ENCODE measurements at regions not wholly inside any gene's neighbourhood (a gene's known extent, or its start where the extent isn't known, plus 50 kb on each side); places are given as distances from the start of the nearest gene placed in this dataset.

DNA sequence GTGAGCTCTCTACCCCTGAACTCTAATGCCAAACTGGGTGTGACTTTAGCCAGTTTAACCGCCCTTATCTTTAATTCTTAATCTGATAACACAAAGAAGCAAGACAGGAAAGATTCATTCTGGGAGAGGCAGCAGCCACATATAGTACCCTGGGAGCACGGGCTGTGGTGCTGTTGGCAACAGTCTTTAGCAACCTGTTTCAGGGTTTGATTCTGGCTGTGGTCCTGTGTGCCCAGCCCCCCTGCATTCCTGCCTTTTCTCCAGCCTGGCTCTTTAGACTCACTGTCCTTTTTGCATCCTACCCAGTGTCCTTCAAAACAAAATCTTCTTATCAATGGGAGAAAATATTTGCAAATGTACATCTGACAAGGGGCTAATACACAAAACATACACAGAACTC is 275.2 kb downstream of the GXYLT1 start:
- no peak for DNase-seq

- DNase-seq = no peak
These were observed 277.7 kb downstream of the GXYLT1 start for GRCh38 chr12:41866878-41867430.

DNA sequence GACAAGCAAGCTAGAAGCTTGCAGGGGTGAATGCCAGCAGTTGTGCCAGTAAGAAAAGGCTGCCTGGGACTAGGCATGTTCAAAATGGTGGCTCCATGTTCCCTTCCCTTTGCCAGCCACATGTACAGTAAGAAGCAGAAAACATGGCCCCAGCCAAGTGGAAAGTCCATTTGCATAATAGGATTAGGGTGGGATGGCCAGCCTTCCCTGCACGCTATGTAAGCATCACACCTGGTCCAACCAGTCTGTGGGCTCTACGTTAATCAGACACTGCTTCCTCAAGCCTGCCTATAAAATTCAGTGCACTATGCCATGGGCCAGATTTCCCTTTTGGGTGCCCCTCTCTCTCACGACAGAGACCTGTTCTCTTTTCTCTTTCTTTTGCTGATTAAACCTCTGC is 288.4 kb downstream of the GXYLT1 start:
- no peak for DNase-seq

DNA sequence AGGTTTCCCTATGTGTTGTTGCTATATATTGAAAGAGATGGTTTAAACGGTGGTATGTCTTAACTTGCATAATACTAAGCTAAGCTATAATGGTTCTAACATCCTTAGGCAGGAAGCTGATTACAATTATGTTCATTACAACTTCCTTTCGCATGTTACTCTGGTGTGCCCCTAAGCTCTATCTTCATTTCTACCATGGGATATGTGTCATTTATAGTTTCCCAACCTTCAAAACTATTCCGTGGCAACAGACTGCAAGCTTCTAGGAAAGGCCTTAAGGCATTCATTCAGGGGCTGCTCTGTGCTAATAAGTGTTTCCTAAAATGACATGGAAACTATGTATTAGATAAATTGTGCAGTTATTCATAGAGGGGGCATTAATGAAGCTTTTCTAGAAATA is 294.6 kb downstream of the GXYLT1 start:
- no peak for DNase-seq

- no peak for DNase-seq
These were observed 298.0 kb downstream of the GXYLT1 start for GRCh38 chr12:41846718-41847117.

DNA sequence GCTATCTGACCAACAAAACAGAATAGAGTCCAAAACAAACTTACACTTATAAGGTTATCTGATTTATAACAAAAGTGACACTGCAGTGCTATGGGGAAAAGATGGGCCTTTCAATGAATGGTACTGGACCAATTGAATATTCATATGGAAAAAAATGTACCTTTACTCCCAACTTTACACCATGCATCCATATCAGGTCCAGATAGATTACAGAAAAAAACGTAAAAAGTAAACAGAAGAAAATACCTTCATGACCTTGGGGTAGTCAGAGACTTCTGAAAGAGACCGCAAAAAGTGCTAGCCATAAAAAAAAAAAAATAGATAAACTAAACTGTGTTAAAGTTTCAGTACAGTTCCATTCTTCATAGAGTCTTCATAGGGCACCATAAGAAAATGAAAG is 308.3 kb downstream of the GXYLT1 start:
- no peak for DNase-seq

DNA sequence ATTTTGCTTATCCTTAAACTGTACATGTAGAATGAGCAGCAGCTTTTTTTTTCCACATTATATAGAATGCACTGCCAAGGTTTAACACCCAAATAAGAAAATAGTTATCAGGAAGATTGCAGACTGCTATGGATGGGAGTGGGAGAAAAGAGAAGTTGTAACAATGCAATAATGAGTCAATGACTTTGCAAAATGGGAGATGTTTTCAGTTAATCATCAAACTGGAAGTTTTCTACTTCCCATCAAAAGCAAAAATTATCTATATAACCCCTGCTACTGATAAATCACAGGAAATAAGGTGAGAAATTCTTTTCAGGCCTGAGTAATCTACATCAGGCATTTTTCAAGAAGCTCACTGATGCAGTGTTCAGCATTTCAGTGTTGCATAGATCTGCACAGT is 309.1 kb downstream of the GXYLT1 start:
- no peak for DNase-seq

- DNase-seq = no peak
These were observed 324.7 kb downstream of the GXYLT1 start for GRCh38 chr12:41819948-41820347.

GRCh38 chr12:41804026-41804425 is 340.6 kb downstream of the GXYLT1 start:
- no peak for DNase-seq

- no peak for DNase-seq
These were observed 341.9 kb downstream of the GXYLT1 start for GRCh38 chr12:41802803-41803202.

DNA sequence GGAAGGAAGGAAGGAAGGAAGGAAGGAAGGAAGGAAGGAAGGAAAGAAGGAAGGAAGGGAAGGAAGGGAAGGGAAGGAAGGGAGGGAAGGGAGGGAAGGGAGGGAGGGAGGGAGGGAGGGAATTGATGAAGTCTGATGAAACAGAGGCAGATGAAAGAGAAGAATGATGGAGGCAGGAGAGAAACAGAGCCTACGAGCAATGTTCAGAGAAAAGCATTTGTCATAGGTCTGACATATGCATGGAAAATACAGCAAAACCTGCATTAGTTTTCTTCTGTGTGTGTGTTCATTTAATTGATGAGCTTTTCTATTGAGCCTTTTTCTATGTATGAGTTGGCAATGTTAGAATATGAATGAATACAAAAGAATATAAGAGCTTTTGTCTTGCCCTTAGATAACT is 343.4 kb downstream of the GXYLT1 start:
- DNase-seq = no peak

GRCh38 chr12:41799671-41800070 is 345.0 kb downstream of the GXYLT1 start:
- no peak for DNase-seq

DNA sequence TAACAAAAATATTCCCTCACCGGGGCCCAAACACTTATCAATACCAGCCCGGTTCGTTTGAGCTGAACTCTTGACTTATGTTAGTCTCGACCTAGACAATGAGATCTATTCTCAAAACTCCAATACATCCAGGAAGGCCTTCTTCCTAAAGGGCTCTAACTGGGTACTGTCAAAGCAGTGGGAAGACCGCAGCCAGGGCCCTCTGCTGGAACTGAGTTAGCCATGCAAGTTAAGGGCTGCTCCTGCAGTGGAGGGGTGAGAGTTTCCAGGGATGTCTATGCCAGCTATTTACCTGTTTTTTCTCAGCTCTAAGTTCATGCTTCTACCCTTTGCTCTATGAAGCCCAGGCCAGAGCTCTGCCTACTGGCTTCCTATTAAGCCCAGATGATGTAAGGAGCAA is 348.8 kb downstream of the GXYLT1 start:
- no peak for DNase-seq

DNA sequence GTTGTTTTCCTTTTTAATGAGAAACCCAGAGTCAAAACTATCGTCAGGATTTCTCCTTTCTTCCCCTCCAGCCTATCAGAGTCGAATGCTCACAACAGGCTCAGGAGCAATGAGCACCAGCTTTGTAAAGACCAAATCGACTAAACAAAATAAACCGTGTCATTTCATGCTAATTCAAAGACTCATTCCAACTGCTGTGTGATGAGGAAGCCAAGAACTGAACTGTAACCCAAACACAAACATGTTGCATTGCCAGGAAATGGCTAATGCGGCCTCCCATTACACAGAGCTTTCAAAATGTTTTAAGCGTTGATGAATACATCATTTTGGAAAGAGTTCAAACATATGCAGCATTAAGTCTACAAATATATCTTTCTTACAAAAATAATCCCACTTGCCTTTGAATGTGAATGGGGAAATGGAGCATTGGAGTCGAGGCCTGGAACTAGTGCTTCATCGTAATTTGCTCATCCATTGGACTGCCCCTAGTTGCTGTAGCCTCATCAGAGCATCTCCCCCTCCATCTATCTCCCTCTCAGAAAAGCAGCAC is 349.5 kb downstream of the GXYLT1 start:
- DNase-seq = peak in 1 of 2 donors; percentile 15

GRCh38 chr12:41794336-41794735 is 350.3 kb downstream of the GXYLT1 start:
- peak in 1 of 2 donors; percentile 26 for DNase-seq

- no peak for DNase-seq
These were observed 359.7 kb downstream of the GXYLT1 start for GRCh38 chr12:41784957-41785356.

DNA sequence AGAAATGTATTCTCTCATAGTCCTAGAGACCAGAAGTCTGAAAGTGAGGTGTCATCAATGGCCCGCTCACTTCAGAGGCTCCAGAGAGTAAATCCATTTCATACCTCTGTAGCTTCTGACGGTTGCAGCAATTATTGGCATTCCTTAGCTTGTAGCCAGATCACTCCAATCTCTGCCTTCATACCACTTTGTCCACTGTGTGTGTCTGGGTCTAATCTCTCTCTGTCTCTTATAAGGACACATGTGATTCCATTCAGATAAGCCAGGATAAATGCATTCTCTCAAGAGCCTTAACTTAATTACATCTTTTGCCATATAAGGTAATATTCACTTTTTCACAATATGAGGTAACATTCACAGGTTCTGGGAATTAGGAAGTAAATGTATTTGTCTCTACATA is 365.7 kb downstream of the GXYLT1 start:
- no peak for DNase-seq

- no peak for DNase-seq
These were observed 367.4 kb downstream of the GXYLT1 start for GRCh38 chr12:41777064-41777790.

DNA sequence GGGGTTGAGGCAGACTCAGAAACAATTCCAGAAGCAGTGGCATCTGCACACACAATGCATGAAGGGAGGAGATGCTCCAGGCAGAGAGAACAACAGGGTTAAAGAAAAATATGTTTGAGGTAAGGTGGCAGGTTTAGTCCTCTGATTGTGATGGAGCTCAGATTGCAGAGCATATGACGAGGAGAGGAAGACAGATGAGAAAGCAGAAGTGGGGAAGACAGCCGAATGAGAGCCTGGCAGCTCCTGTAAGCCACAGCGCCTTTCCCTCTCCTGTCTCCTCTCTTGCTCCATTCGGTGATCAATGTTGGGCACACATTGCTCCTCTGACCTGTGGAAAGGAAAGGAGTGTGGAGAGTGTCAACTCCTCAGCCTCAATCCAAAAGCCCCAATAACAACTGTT is 372.2 kb downstream of the GXYLT1 start:
- DNase-seq = no peak

DNA sequence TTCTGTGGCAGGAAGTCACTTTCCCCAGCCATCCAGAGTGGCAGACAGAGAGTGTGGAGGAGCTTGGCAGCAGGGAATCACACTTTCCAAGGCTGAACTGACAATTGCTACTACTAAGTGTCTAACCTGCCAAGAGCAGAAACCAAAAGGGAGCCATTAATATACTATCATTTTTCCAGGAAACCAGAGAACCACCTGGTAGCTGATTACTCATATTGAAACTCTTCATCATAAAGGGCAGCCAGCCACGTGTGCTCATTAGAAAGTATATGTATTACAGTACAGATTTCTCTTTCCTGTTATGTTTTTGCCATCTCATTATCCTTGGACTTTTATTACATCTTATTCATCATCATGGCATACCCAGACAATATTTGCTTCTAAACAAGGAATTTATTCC is 374.9 kb downstream of the GXYLT1 start:
- DNase-seq = no peak

DNA sequence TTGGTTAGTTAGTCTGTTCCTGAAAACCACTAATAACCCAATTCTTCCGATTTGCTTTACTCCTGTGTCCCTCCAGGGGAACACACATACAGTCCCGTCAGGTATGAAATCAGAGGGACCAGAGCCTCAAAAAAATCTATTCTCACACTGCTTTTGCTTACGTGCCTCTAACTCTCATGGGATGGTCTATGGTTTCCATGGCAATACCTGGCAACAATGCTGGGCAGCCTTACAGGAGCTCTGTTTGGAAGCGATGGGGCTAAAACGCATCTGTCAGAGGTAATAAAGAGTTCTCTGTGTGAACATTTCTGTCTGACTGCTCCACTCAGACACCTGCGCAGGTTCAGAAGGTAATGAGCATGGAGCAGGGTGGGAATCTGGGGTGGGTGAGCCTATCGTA is 376.2 kb downstream of the GXYLT1 start:
- no peak for DNase-seq

- no peak for DNase-seq
These were observed 382.0 kb downstream of the GXYLT1 start for GRCh38 chr12:41762691-41763090.

DNA sequence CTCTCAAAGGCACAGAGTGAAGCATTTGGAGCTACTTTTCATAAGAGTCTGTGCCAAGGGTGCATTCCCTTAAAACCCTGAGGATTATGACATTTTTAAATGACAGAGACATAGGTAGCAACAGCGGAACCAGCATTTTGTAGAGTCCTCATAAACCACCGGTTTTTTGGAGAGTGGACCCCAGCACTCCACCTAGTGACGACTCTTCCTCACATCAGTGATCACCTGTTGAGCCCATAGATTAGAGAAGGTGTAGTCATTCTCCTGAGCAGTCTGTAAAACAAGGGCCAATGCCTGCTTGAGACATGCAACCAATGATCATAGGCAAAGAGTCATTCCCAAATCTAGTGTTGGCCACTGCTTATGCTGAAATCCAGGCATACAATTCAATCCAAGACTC is 399.1 kb downstream of the GXYLT1 start:
- DNase-seq = no peak

DNA sequence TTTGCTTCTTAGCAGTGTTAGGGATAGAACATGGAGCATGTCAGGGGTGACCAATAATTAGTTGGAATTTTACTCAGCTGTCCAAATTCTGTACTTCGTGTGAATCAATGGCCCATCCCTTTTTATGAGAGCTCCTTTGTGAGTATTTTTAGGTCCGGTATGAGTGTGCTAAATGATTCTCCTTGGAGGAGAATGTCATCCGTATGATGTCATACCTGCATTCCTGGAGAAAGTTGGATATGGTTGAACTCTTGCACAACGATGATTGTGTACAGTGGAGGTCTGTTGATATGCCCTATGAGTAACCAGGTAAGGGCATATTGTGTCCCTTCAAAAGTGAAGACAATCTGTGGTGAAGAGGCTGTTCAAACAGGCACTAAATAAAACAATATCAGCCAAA is 400.8 kb downstream of the GXYLT1 start:
- DNase-seq = no peak

GRCh38 chr12:41739066-41739465 is 405.6 kb downstream of the GXYLT1 start:
- no peak for DNase-seq
